22Rv1 (cell line): ENCODE measurements at regions not wholly inside any gene's neighbourhood (a gene's known extent, or its start where the extent isn't known, plus 50 kb on each side); places are given as distances from the start of the nearest gene placed in this dataset.
"Not testable (repeated sequence)": the region's sequence is repeated elsewhere in the genome, so short reads cannot be mapped to it uniquely, and the experiment has no call there.

Experiments used
- H3K27ac ChIP-seq: fragments of 450-650 bp; 2 replicates; pipeline ENCODE4 v1.5.1; 2017
- ZFX ChIP-seq: fragments of 450-650 bp; IDR thresholded peaks from 2 replicates; pipeline ENCODE4 v1.6.1; 2017; ENCODE audit warnings: antibody characterized with exemption, borderline replicate concordance
- TF ChIP-seq, protein P1 (sequence below): fragments of 450-650 bp; IDR thresholded peaks from 2 replicates; pipeline ENCODE4 v1.5.1; 2017; ENCODE audit warnings: mild to moderate bottlenecking

DNA sequence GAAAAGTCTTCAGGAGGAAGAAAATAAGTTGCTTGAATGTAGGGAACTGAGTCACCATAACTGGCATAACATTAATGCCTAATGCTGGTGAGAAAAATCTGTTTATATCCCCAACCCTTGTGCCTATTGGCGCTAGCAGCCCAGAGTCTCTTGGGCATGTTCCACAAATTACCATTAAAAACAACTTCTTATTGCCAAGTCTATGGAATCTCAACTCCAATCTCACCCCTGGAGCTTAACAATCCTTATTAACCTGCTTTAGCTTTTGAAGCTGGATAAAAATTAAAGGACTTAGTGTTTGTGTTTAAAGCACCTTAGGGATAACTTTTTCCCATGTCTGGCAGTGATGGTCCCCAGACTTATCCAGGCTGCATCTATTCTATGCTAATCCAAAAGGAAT lies 143.0 kb downstream of the APIP start:
- H3K27ac ChIP-seq = no peak overlapping the region
- TF ChIP-seq, protein P1, sequence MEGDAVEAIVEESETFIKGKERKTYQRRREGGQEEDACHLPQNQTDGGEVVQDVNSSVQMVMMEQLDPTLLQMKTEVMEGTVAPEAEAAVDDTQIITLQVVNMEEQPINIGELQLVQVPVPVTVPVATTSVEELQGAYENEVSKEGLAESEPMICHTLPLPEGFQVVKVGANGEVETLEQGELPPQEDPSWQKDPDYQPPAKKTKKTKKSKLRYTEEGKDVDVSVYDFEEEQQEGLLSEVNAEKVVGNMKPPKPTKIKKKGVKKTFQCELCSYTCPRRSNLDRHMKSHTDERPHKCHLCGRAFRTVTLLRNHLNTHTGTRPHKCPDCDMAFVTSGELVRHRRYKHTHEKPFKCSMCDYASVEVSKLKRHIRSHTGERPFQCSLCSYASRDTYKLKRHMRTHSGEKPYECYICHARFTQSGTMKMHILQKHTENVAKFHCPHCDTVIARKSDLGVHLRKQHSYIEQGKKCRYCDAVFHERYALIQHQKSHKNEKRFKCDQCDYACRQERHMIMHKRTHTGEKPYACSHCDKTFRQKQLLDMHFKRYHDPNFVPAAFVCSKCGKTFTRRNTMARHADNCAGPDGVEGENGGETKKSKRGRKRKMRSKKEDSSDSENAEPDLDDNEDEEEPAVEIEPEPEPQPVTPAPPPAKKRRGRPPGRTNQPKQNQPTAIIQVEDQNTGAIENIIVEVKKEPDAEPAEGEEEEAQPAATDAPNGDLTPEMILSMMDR = no peak
- TF ChIP-seq ZFX = no peak

- H3K27ac ChIP-seq = no peak overlapping the region
- TF ChIP-seq ZFX = no peak
- TF ChIP-seq, protein P1 = no peak
These were observed 146.1 kb downstream of the APIP start for GRCh38 chr11:34770111-34770510.

DNA sequence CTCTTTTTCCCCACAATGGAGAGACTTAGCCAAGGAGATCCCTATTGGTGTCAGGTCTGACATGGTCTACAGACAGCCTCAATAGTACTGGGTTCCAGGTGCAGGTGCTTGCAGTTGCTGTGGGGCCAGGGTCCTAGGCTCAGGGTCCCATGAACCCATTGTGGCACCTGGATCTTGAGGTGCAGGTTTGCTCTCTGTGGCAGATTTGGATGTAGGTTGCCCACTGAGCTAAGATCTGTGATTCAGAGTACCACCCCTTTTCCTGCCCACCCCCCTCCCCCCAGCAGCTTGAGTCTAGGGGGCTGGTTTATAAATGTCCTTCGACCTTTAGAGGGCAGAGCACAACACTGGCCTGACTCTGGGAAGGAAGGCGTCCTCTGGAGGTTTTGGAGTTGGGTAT lies 147.0 kb downstream of the APIP start:
- TF ChIP-seq ZFX = no peak
- TF ChIP-seq, protein P1 = no peak

GRCh38 chr11:34762625-34763024 lies 141.7 kb downstream of the EHF start:
- not testable (repeated sequence) for H3K27ac ChIP-seq

More for the DNA sequence above, 147.0 kb downstream of the APIP start:
- H3K27ac ChIP-seq = no peak overlapping the region

- TF ChIP-seq ZFX = no peak
- TF ChIP-seq, protein P1 = no peak
- H3K27ac ChIP-seq = no peak overlapping the region
These were observed 137.4 kb downstream of the EHF start for GRCh38 chr11:34758262-34758661.

DNA sequence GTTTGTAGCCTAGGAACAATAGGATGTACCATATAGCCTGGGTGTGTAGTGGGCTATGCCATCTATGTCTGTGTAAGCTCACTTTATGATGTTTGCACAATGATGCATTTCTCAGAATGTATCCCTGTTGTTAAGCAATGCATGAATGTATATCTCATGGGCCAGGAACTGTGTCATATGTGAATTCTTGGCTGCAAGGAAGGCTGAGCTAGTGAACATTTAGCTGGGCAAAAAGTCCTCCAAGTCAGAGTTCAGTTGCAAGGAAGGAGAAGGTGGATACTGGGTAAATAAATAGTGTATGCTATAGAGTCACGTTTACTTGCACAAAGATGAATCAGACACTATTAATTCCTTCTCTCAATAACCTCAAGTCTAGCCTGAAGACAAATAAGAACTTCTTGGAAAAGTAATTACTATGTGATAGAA lies 136.1 kb downstream of the EHF start:
- peak overlapping the region; percentile 9; the same call in 1 of the 2 replicates for H3K27ac ChIP-seq
- TF ChIP-seq ZFX = no peak
- TF ChIP-seq, protein P1 = no peak

GRCh38 chr11:34756591-34756990 lies 135.7 kb downstream of the EHF start:
- TF ChIP-seq, protein P1 = no peak
- TF ChIP-seq ZFX = no peak
- H3K27ac ChIP-seq = peak overlapping the region; percentile 9; the same call in 1 of the 2 replicates

DNA sequence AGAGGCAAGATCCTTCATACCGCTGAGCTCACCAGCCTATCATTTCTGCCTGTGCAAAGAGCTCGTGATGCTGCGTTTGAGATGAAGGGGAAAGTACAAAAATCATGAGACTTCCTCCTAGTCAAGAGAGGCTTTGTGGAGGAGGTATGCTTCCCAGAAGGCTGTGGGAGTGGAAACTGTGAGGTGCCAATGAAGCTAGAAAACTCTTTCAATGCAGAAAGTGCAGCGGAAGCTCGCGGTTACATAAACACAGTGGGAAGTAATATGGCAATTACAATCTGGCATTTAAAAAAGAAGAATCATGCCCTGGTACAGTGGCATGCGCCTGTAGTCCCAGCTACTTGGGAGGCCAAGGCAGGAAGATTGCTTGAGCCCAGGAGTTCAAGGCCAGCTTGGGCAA lies 134.8 kb downstream of the EHF start:
- TF ChIP-seq, protein P1 = no peak
- TF ChIP-seq ZFX = no peak
- no peak overlapping the region for H3K27ac ChIP-seq
